NCI-H2081 treated with DMSO at 0.1 percent for 48 hours (cell line): ENCODE measurements at regions not wholly inside any gene's neighbourhood (a gene's known extent, or its start where the extent isn't known, plus 50 kb on each side); places are given as distances from the start of the nearest gene placed in this dataset.
A peak's percentile ranks its signal among the peaks of the same experiment; 100 is the strongest.

Source experiments
- DNase-seq: peaks from one replicate; lab custom pipeline; 2025; lab: John Stamatoyannopoulos, UW

GRCh38 chr15:53305101-53305500, 454.4 kb downstream of the WDR72 start:
- no peak for DNase-seq

- peak; percentile 1 for DNase-seq
Measured at GRCh38 chr15:53297828-53298227, 461.6 kb downstream of the WDR72 start.

- DNase-seq, result no peak
Measured at GRCh38 chr15:53296603-53297002, 462.9 kb downstream of the WDR72 start.

- DNase-seq, result no peak
Measured at GRCh38 chr15:53295574-53295973, 463.9 kb downstream of the WDR72 start.

GRCh38 chr15:53288542-53288941, 470.9 kb downstream of the WDR72 start:
- no peak for DNase-seq

GRCh38 chr15:53274630-53275029, 484.5 kb upstream of the ONECUT1 start:
- no peak for DNase-seq

- DNase-seq, result no peak
Measured at GRCh38 chr15:53272116-53272515, 482.0 kb upstream of the ONECUT1 start.

- no peak for DNase-seq
Measured at GRCh38 chr15:53266176-53266575, 476.0 kb upstream of the ONECUT1 start.

- no peak for DNase-seq
Measured at GRCh38 chr15:53260647-53261046, 470.5 kb upstream of the ONECUT1 start.

- DNase-seq, result no peak
Measured at GRCh38 chr15:53256457-53256856, 466.3 kb upstream of the ONECUT1 start.

GRCh38 chr15:53256043-53256442, 465.9 kb upstream of the ONECUT1 start:
- no peak for DNase-seq

- no peak for DNase-seq
Measured at GRCh38 chr15:53251996-53252395, 461.9 kb upstream of the ONECUT1 start.

GRCh38 chr15:53251523-53251922, 461.4 kb upstream of the ONECUT1 start:
- no peak for DNase-seq

- no peak for DNase-seq
Measured at GRCh38 chr15:53247041-53247708, 457.0 kb upstream of the ONECUT1 start.

- DNase-seq, result no peak
Measured at GRCh38 chr15:53246404-53246803, 456.3 kb upstream of the ONECUT1 start.

- no peak for DNase-seq
Measured at GRCh38 chr15:53233801-53234200, 443.7 kb upstream of the ONECUT1 start.

GRCh38 chr15:53230473-53230872, 440.3 kb upstream of the ONECUT1 start:
- no peak for DNase-seq

GRCh38 chr15:53226559-53226958, 436.4 kb upstream of the ONECUT1 start:
- no peak for DNase-seq

- DNase-seq, result no peak
Measured at GRCh38 chr15:53225781-53226180, 435.6 kb upstream of the ONECUT1 start.

GRCh38 chr15:53224371-53224770, 434.2 kb upstream of the ONECUT1 start:
- no peak for DNase-seq

GRCh38 chr15:53223815-53224214, 433.7 kb upstream of the ONECUT1 start:
- no peak for DNase-seq

GRCh38 chr15:53218666-53219580, 428.8 kb upstream of the ONECUT1 start:
- no peak for DNase-seq

- no peak for DNase-seq
Measured at GRCh38 chr15:53216036-53216435, 425.9 kb upstream of the ONECUT1 start.
